Mammary epithelial cell (primary cell): ENCODE measurements at regions not wholly inside any gene's neighbourhood (a gene's known extent, or its start where the extent isn't known, plus 50 kb on each side); places are given as distances from the start of the nearest gene placed in this dataset.

ENCODE experiments used
- CTCF ChIP-seq, 2 donors: IDR thresholded peaks in 1 of 2; conservative IDR thresholded peaks in 1 of 2; 2 replicates each; pipeline ENCODE4 v1.5.1; 2011 to 2012; ENCODE audit warnings: inconsistent platforms in 2 of 2, low read length in 2 of 2, mild to moderate bottlenecking in 2 of 2, control low read depth in 1 of 2, low read depth in 1 of 2; ENCODE audit not compliant: insufficient read depth in 1 of 2; ENCODE audit errors: extremely low read depth in 1 of 2
- EZH2 ChIP-seq: IDR thresholded peaks from 2 replicates; pipeline ENCODE4 v1.6.1; 2012; ENCODE audit warnings: low read length, inconsistent platforms, borderline replicate concordance

- TF ChIP-seq CTCF (conservative IDR thresholded peaks at IDR 0.05 in 1 of 2, IDR thresholded peaks at IDR 0.05 in 1 of 2; ENCODE audit: extremely low read depth in 1 of 2, insufficient read depth in 1 of 2, low read depth in 1 of 2, low read length in 2 of 2) (no peak), EZH2 (no peak)
These were observed 378.4 kb upstream of the NRXN1 start for GRCh38 chr2:51410331-51410730.
